B cell (primary cell): ENCODE measurements at regions not wholly inside any gene's neighbourhood (a gene's known extent, or its start where the extent isn't known, plus 50 kb on each side); places are given as distances from the start of the nearest gene placed in this dataset.

Experiments used
- ATAC-seq: fragments of 200-7000 bp; cut with Tn5 transposase; one replicate; pipeline ENCODE4 v1.10.0; 2021; ENCODE audit warnings: low read depth, mild to moderate bottlenecking, moderate number of reproducible peaks, moderate library complexity
- CTCF ChIA-PET: fragments of 350-600 bp; sonication (Branson Sonifier 250); formaldehyde crosslinking; loops from one replicate; lab custom pipeline; 2021; ENCODE audit warnings: antibody characterized with exemption, inconsistent platforms; lab: Charles Lee
- POLR2A ChIA-PET: fragments of 350-600 bp; sonication (Branson Sonifier 250); formaldehyde crosslinking; loops from one replicate; lab custom pipeline; 2021; ENCODE audit warnings: antibody characterized with exemption; lab: Charles Lee
- DNase-seq: peaks from one replicate; pipeline ENCODE4 v3.0.0; 2013
- H2AFZ ChIP-seq: 2 replicates; pipeline ENCODE4 v1.6.1; 2012; ENCODE audit warnings: mild to moderate bottlenecking, low read depth, low read length; ENCODE audit not compliant: insufficient read depth, poor library complexity, severe bottlenecking
- H3K27ac ChIP-seq, 2 donors: 1 replicate in 1 of 2; 2 replicates in 1 of 2; pipeline ENCODE4 v1.5.1; 2012 to 2013; ENCODE audit warnings: low read length in 2 of 2, mild to moderate bottlenecking in 2 of 2, moderate library complexity in 1 of 2
- H3K27me3 ChIP-seq, 4 experiments: fragments of 200-600 bp in 1 of 4; sonication (generic) in 1 of 4; replicated peaks in 1 of 4; 1 replicate in 2 of 4; 2 replicates in 2 of 4; pipeline versions ENCODE4 v1.6.1 to v1.7.0; 2013 to 2016; ENCODE audit warnings: low read length in 3 of 4, mild to moderate bottlenecking in 2 of 4, mixed read lengths in 1 of 4, moderate library complexity in 1 of 4; ENCODE audit not compliant: insufficient read depth in 4 of 4, control insufficient read depth in 3 of 4; ENCODE audit errors: control extremely low read depth in 1 of 4
- H3K36me3 ChIP-seq, 2 experiments: replicated peaks in 1 of 2; 1 replicate in 1 of 2; 2 replicates in 1 of 2; pipeline versions ENCODE4 v1.6.1 to v1.7.1; 2013; ENCODE audit warnings: low read length in 1 of 2; ENCODE audit not compliant: insufficient read depth in 2 of 2, control insufficient read depth in 1 of 2; ENCODE audit errors: control extremely low read depth in 1 of 2, extremely low read depth in 1 of 2
- H3K4me1 ChIP-seq, 2 donors: fragments of 200-600 bp in 1 of 2; sonication (generic) in 1 of 2; 1 replicate in 1 of 2; 2 replicates in 1 of 2; pipeline versions ENCODE4 v1.5.1 to v1.6.1; 2013 to 2017; ENCODE audit warnings: low read length in 2 of 2; ENCODE audit not compliant: control insufficient read depth in 2 of 2, insufficient read depth in 2 of 2
- H3K4me2 ChIP-seq: replicated peaks from 2 replicates; pipeline ENCODE3; 2012; ENCODE audit warnings: mild to moderate bottlenecking, low read depth, low read length; ENCODE audit not compliant: poor library complexity, severe bottlenecking
- H3K4me3 ChIP-seq, 5 experiments: fragments of 200-600 bp in 1 of 5; sonication (generic) in 1 of 5; 1 replicate in 3 of 5; 2 replicates in 2 of 5; pipeline versions ENCODE4 v1.5.1 to v1.7.0; 2011 to 2016; ENCODE audit warnings: low read length in 4 of 5, mild to moderate bottlenecking in 4 of 5, low read depth in 2 of 5, control low read depth in 1 of 5, moderate library complexity in 1 of 5; ENCODE audit not compliant: insufficient read depth in 1 of 5; ENCODE audit errors: control extremely low read depth in 1 of 5, extremely low read depth in 1 of 5
- H3K79me2 ChIP-seq: fragments of 200-600 bp; sonication (generic); one replicate; pipeline ENCODE4 v1.6.0; 2016; ENCODE audit warnings: low read length; ENCODE audit not compliant: control insufficient read depth, insufficient read depth
- H3K9ac ChIP-seq: fragments of 200-600 bp; sonication (generic); 2 replicates; pipeline ENCODE4 v1.6.1; 2017; ENCODE audit warnings: mild to moderate bottlenecking, low read length, moderate library complexity
- H3K9me3 ChIP-seq, 3 donors: one replicate each; pipeline versions ENCODE4 v1.6.1 to v1.7.1; 2013; ENCODE audit warnings: low read length in 2 of 3; ENCODE audit not compliant: control insufficient read depth in 2 of 3, insufficient read depth in 1 of 3; ENCODE audit errors: control extremely low read depth in 1 of 3
- H4K20me1 ChIP-seq: 2 replicates; pipeline ENCODE4 v1.6.0; 2012; ENCODE audit warnings: mild to moderate bottlenecking, low read length; ENCODE audit not compliant: insufficient read depth, control insufficient read depth, poor library complexity, severe bottlenecking
- H3K27ac Mint-ChIP-seq: one replicate; pipeline ENCODE4 v1.8.0; 2021; ENCODE audit warnings: mixed read lengths
- H3K27me3 Mint-ChIP-seq: one replicate; pipeline ENCODE4 v1.8.0; 2021; ENCODE audit warnings: mixed read lengths
- H3K4me1 Mint-ChIP-seq: one replicate; pipeline ENCODE4 v1.8.0; 2021; ENCODE audit warnings: mixed read lengths
- H3K4me3 Mint-ChIP-seq: one replicate; pipeline ENCODE4 v1.8.0; 2021; ENCODE audit warnings: mixed read lengths
- H3K9me3 Mint-ChIP-seq: one replicate; pipeline ENCODE4 v1.8.0; 2022; ENCODE audit warnings: mixed read lengths; ENCODE audit not compliant: insufficient read depth
- EZH2 ChIP-seq: IDR thresholded peaks from 2 replicates; pipeline ENCODE4 v1.6.1; 2012; ENCODE audit warnings: borderline replicate concordance, low read depth, mild to moderate bottlenecking, moderate library complexity, low read length; ENCODE audit not compliant: insufficient read depth, poor library complexity, severe bottlenecking
- WGBS: methylation state at CpG from one replicate; pipeline ENCODE4 v1.1.5; 2013; ENCODE audit warnings: missing lambda C conversion rate; ENCODE audit not compliant: insufficient coverage; 5-methylcytosine and 5-hydroxymethylcytosine counted together
- intact Hi-C: fragments of 100-400 bp; cut with micrococcal nuclease; formaldehyde crosslinking; loops from one replicate; pipeline ENCODE4 v1.10.0; 2022
- TF ChIP-seq, protein P1 (sequence below): fragments of 200-600 bp; IDR thresholded peaks from one replicate; pipeline ENCODE4 v1.8.0; 2022; ENCODE audit warnings: antibody characterized with exemption, mild to moderate bottlenecking

DNA sequence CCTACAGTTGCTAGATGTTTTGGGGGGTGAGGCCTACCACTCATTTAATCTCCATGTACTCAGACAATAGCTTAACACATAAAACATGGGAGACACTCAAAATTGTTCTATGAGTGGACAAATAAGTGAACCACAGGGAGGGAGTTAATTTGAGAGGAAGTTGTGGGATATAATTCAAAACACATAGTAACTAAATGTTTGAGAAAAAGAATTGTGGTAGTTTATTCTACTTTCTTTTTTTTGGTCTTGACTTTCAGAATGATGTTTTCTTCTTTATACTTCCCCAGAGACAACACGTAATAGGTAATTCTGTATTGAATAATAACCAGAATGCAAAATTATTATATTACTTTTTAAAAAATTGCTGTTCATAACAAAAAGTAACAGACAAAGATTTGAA is 453.8 kb downstream of the RFPL4B start:
- no peak overlapping the region for H2AFZ ChIP-seq
- H3K27ac Mint-ChIP-seq: no peak overlapping the region

DNA sequence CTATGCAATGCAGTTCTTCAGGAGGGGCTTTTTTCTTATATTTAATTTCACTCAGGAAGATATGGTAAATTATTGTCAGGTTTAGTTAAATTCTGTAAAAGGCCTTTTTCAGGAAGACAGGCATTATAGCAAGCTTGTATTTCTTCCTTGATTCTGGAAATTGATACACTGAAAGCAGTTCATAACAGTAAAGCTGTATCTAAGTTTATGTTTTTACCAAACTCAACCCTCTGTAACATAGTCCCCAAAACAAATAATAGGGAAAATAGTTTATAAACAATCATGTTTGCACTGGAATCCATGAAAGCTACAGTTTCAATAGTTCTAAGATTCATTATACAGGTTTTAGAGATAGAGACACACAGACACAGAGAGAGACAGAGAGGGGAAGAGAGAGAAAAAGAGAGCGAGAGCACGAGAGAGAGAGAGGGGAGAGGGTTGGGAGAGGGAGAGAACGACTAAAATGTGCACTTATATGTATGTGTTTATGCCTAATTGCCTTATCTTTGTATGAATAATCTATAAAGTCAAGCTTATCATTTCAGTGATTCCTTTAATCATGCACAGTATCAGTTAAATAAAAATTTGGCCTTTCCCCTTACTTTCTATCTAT is 454.4 kb downstream of the RFPL4B start:
- no peak overlapping the region for H3K27ac Mint-ChIP-seq
- Histone ChIP-seq H3K9me3 (no peaks in the 10 kb centered on the region), H4K20me1 (no peaks in the 10 kb centered on the region), H3K27me3 (no peaks in the 10 kb centered on the region), H3K79me2 (no peaks in the 10 kb centered on the region), H2AFZ (no peak overlapping the region), H3K4me2 (no peak overlapping the region), H3K27ac (no peak overlapping the region), H3K36me3 (no peaks in the 10 kb centered on the region), H3K9ac (no peak overlapping the region), H3K4me3 (no peak overlapping the region), H3K4me1 (no peaks in the 10 kb centered on the region)
- WGBS: no CpG with 5 or more reads among the region's 3 CpGs
- intact Hi-C loops: no loop called here
- CTCF ChIA-PET: interaction anchor here (1.3 kb wide), 1 partner anchor 15 kb away, joined by 3 read pairs; no protein-coding TSS in a partner anchor
- no peak overlapping the region for H3K4me3 Mint-ChIP-seq
- H3K27me3 Mint-ChIP-seq: peaks cover 4% of the 10 kb centered on the region
- DNase-seq (no peak), ATAC-seq (no peak)
- POLR2A ChIA-PET: no interaction called here
- no peak for TF ChIP-seq EZH2
- TF ChIP-seq, protein P1, sequence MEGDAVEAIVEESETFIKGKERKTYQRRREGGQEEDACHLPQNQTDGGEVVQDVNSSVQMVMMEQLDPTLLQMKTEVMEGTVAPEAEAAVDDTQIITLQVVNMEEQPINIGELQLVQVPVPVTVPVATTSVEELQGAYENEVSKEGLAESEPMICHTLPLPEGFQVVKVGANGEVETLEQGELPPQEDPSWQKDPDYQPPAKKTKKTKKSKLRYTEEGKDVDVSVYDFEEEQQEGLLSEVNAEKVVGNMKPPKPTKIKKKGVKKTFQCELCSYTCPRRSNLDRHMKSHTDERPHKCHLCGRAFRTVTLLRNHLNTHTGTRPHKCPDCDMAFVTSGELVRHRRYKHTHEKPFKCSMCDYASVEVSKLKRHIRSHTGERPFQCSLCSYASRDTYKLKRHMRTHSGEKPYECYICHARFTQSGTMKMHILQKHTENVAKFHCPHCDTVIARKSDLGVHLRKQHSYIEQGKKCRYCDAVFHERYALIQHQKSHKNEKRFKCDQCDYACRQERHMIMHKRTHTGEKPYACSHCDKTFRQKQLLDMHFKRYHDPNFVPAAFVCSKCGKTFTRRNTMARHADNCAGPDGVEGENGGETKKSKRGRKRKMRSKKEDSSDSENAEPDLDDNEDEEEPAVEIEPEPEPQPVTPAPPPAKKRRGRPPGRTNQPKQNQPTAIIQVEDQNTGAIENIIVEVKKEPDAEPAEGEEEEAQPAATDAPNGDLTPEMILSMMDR: no peak
- H3K4me1 Mint-ChIP-seq: no peaks in the 10 kb centered on the region
- no peaks in the 10 kb centered on the region for H3K9me3 Mint-ChIP-seq

More for the DNA sequence above, 453.8 kb downstream of the RFPL4B start:
- H3K4me1 Mint-ChIP-seq: no peaks in the 10 kb centered on the region
- no peaks in the 10 kb centered on the region for H3K9me3 ChIP-seq
- no peaks in the 10 kb centered on the region for H3K9me3 Mint-ChIP-seq
- no peak overlapping the region for H3K27ac ChIP-seq
- H3K36me3 ChIP-seq: no peaks in the 10 kb centered on the region
- TF ChIP-seq, protein P1: no peak
- TF ChIP-seq EZH2: no peak
- intact Hi-C loops: no loop called here
- DNase-seq (no peak), ATAC-seq (no peak)
- no peak overlapping the region for H3K4me3 Mint-ChIP-seq
- ChIA-PET CTCF (no interaction called here), POLR2A (no interaction called here)
- no peaks in the 10 kb centered on the region for H4K20me1 ChIP-seq
- no peak overlapping the region for H3K4me3 ChIP-seq
- no CpG with 5 or more reads among the region's 1 CpG for WGBS
- H3K79me2 ChIP-seq: no peaks in the 10 kb centered on the region
- H3K27me3 ChIP-seq: no peaks in the 10 kb centered on the region
- H3K9ac ChIP-seq: no peak overlapping the region
- no peaks in the 10 kb centered on the region for H3K4me1 ChIP-seq
- H3K4me2 ChIP-seq: no peak overlapping the region
- peaks cover 4% of the 10 kb centered on the region for H3K27me3 Mint-ChIP-seq
